A673 (cell line): ENCODE measurements at regions not wholly inside any gene's neighbourhood (a gene's known extent, or its start where the extent isn't known, plus 50 kb on each side); places are given as distances from the start of the nearest gene placed in this dataset.

Experiments used
- BruUV-seq: library from RNA; stranded (reverse); fragments of 400-500 nt; replicated peaks from 2 replicates; lab custom pipeline; 2021; lab: Mats Ljungman, UMichigan
- CTCF ChIA-PET: fragments of 300-600 bp; sonication (Branson Sonifier 250); formaldehyde crosslinking; loops from one replicate; lab custom pipeline; 2022; ENCODE audit warnings: antibody characterized with exemption; lab: Charles Lee
- POLR2A ChIA-PET: fragments of 300-600 bp; sonication (Branson Sonifier 250); formaldehyde crosslinking; loops from one replicate; lab custom pipeline; 2022; ENCODE audit warnings: antibody characterized with exemption; ENCODE audit not compliant: low non-redundant PET; lab: Charles Lee
- DNase-seq: peaks from one replicate; pipeline ENCODE4 v3.0.0-alpha.2; 2015; ENCODE audit warnings: low spot score
- H3K27ac ChIP-seq: fragments of 200-600 bp; sonication (generic); 2 replicates; pipeline ENCODE4 v1.5.1; 2016; ENCODE audit warnings: mixed run types, low read depth, mild to moderate bottlenecking, mixed read lengths, antibody characterized with exemption, low read length; ENCODE audit not compliant: poor library complexity, severe bottlenecking
- H3K27me3 ChIP-seq: fragments of 200-600 bp; sonication (generic); replicated peaks from 2 replicates; pipeline ENCODE4 v1.6.1; 2017; ENCODE audit warnings: mixed run types, low read depth, mild to moderate bottlenecking, mixed read lengths, antibody characterized with exemption, low read length; ENCODE audit not compliant: insufficient read depth, poor library complexity
- H3K36me3 ChIP-seq: fragments of 200-600 bp; sonication (generic); 2 replicates; pipeline ENCODE4 v1.6.1; 2016; ENCODE audit warnings: mixed run types, mild to moderate bottlenecking, mixed read lengths, antibody characterized with exemption, low read length; ENCODE audit not compliant: insufficient read depth, poor library complexity, severe bottlenecking
- H3K4me1 ChIP-seq: fragments of 200-600 bp; sonication (generic); 2 replicates; pipeline ENCODE4 v1.6.1; 2017; ENCODE audit warnings: mixed run types, mild to moderate bottlenecking, mixed read lengths, antibody characterized with exemption, low read length; ENCODE audit not compliant: insufficient read depth, poor library complexity, severe bottlenecking
- H3K4me3 ChIP-seq: fragments of 200-600 bp; sonication (generic); 2 replicates; pipeline ENCODE4 v1.5.1; 2016; ENCODE audit warnings: low read depth, mixed run types, mild to moderate bottlenecking, mixed read lengths, low read length; ENCODE audit not compliant: poor library complexity, severe bottlenecking
- H3K9me3 ChIP-seq: fragments of 200-600 bp; sonication (generic); 2 replicates; pipeline ENCODE4 v1.6.1; 2016; ENCODE audit warnings: mixed run types, low read depth, mild to moderate bottlenecking, mixed read lengths, antibody characterized with exemption, low read length; ENCODE audit not compliant: poor library complexity, severe bottlenecking
- EZH2 ChIP-seq: fragments of 200-600 bp; sonication (generic); IDR thresholded peaks from 2 replicates; pipeline ENCODE4 v1.6.1; 2017; ENCODE audit warnings: borderline replicate concordance, low read depth, mild to moderate bottlenecking, mixed read lengths, antibody characterized with exemption, low read length; ENCODE audit not compliant: poor library complexity, severe bottlenecking
- intact Hi-C: fragments of 100-400 bp; cut with micrococcal nuclease; formaldehyde crosslinking; loops from one replicate; pipeline ENCODE4 v1.10.0; 2022; ENCODE audit not compliant: unreplicated experiment
- TF ChIP-seq, protein P1 (sequence below): fragments of 300-800, 200-600 bp; sonication (generic); conservative IDR thresholded peaks from 2 replicates; pipeline ENCODE4 v1.5.1; 2017; ENCODE audit warnings: low read depth, mild to moderate bottlenecking, antibody characterized with exemption, low read length, moderate library complexity, mixed read lengths

DNA sequence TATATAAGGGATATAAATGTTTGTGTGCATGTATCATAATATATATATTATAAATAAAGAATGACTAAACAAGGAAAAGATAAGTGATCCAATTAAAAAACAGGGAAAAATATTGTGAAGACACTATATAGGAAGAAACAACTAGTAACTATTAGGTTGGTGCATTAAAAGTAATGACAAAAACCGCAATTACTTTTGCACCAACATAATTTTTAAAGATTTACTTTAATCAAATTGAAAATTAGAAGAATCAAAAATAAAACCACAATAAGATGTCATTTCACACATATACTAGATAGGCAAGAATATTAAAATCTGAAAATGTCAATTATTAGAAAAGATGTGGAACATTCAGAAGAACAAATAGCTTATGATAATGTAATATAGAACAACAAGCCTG, 595.9 kb downstream of the KCNJ3 start:
- no peak for TF ChIP-seq EZH2
- TF ChIP-seq, protein P1, sequence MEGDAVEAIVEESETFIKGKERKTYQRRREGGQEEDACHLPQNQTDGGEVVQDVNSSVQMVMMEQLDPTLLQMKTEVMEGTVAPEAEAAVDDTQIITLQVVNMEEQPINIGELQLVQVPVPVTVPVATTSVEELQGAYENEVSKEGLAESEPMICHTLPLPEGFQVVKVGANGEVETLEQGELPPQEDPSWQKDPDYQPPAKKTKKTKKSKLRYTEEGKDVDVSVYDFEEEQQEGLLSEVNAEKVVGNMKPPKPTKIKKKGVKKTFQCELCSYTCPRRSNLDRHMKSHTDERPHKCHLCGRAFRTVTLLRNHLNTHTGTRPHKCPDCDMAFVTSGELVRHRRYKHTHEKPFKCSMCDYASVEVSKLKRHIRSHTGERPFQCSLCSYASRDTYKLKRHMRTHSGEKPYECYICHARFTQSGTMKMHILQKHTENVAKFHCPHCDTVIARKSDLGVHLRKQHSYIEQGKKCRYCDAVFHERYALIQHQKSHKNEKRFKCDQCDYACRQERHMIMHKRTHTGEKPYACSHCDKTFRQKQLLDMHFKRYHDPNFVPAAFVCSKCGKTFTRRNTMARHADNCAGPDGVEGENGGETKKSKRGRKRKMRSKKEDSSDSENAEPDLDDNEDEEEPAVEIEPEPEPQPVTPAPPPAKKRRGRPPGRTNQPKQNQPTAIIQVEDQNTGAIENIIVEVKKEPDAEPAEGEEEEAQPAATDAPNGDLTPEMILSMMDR: no peak
- intact Hi-C loops: no loop called here
- POLR2A ChIA-PET: no interaction called here
- no TSS peak for BruUV-seq
- Histone ChIP-seq H3K36me3 (no peaks in the 10 kb centered on the region), H3K27ac (no peak overlapping the region), H3K4me3 (no peak overlapping the region), H3K9me3 (no peaks in the 10 kb centered on the region), H3K27me3 (peaks cover 21% of the 10 kb centered on the region), H3K4me1 (no peaks in the 10 kb centered on the region)
- CTCF ChIA-PET: no interaction called here
- DNase-seq: no peak

DNA sequence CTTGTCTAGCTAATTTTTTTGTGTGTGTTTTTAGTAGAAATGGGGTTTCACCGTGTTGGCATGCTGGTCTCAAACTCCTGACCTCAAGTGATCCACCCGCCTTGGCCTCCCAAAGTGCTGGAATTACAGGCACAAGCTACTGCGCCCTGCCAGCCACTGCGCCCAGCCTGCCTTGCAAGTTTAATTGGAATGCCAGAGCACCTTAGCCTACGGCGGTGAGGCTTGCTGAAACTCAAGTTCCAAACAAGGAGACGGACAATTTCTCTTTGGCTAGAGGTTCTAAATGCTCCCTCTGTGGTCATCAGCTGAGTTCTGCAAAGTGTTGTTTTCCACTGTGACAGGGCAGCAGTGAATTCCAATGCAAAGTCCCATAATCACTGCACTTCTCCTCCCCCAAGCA, 583.4 kb downstream of the KCNJ3 start:
- no peaks in the 10 kb centered on the region for H3K4me1 ChIP-seq
- no TSS peak for BruUV-seq
- intact Hi-C loops: no loop called here
- H3K4me3 ChIP-seq: no peak overlapping the region
- TF ChIP-seq EZH2: no peak
- TF ChIP-seq, protein P1: no peak
- H3K27me3 ChIP-seq: no peaks in the 10 kb centered on the region
- no peaks in the 10 kb centered on the region for H3K36me3 ChIP-seq
- H3K27ac ChIP-seq: no peak overlapping the region
- H3K9me3 ChIP-seq: no peaks in the 10 kb centered on the region
- no peak for DNase-seq
- ChIA-PET CTCF (no interaction called here), POLR2A (no interaction called here)

DNA sequence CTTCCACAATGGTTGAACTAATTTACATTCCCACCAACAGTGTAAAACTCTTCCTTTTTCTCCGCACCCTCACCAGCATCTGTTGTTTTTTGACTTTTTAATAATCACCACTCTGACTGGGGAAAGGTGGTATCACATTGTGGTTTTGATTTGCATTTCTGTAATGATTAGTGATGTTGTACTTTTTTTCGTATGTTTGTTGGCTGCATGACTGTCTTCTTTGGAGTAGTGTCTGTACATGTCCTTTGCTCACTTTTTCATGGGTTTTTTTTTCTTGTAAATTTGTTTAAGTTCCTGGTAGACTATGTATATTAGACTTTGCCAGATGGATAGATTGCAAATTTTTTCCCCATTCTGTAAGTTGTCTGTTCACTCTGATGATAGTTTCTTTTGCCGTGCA, 574.8 kb downstream of the KCNJ3 start:
- BruUV-seq: no TSS peak
- no peak overlapping the region for H3K4me3 ChIP-seq
- H3K9me3 ChIP-seq: no peaks in the 10 kb centered on the region
- TF ChIP-seq, protein P1: no peak
- no peak for TF ChIP-seq EZH2
- no peaks in the 10 kb centered on the region for H3K4me1 ChIP-seq
- H3K36me3 ChIP-seq: no peaks in the 10 kb centered on the region
- no peak overlapping the region for H3K27ac ChIP-seq
- ChIA-PET CTCF (no interaction called here), POLR2A (no interaction called here)
- H3K27me3 ChIP-seq: no peaks in the 10 kb centered on the region
- no peak for DNase-seq
- intact Hi-C loops: no loop called here
